Gastrocnemius medialis (tissue), 4 donors: ENCODE measurements at regions not wholly inside any gene's neighbourhood (a gene's known extent, or its start where the extent isn't known, plus 50 kb on each side); places are given as distances from the start of the nearest gene placed in this dataset.

Experiments used
- CTCF ChIP-seq, 5 experiments: fragments of 450-650 bp in 3 of 5; fragments of 200-600 bp in 2 of 5; sonication (generic) in 2 of 5; IDR thresholded peaks in 4 of 5; conservative IDR thresholded peaks in 1 of 5; 1 replicate in 4 of 5; 2 replicates in 1 of 5; pipeline ENCODE4 v1.5.1; 2016 to 2019; ENCODE audit warnings: antibody characterized with exemption in 5 of 5, mild to moderate bottlenecking in 3 of 5, moderate library complexity in 3 of 5
- POLR2A ChIP-seq, 2 donors: fragments of 450-650 bp; IDR thresholded peaks; one replicate each; pipeline ENCODE4 v1.6.1; 2017; ENCODE audit warnings: antibody characterized with exemption in 2 of 2, mild to moderate bottlenecking in 2 of 2, moderate library complexity in 2 of 2

DNA sequence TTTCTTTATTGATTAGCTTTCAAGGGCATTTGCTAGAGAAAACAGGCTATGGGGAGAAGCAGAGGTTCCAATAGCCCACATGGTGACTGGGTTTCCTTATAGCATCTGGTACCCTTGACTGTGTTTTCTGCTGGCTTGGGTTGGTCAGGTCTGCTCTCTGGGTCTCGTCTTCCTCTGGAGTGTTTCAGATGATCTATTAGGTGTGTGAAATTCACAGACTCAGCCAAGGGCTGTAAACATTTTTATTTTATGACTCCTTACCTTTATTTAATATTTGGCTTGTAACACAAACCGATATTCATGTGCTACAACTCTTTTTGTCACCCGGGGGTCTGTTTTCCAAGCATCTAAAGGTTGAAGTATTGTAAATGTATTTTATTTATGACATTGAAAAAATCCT lies 338.9 kb downstream of the GADD45G start:
- no peak for TF ChIP-seq CTCF (IDR thresholded peaks at IDR 0.05 in 4 of 5, conservative IDR thresholded peaks at IDR 0.05 in 1 of 5)
- TF ChIP-seq POLR2A (IDR thresholded peaks at IDR 0.05) = no peak
